Keratinocyte (primary cell): ENCODE measurements at regions not wholly inside any gene's neighbourhood (a gene's known extent, or its start where the extent isn't known, plus 50 kb on each side); places are given as distances from the start of the nearest gene placed in this dataset.

ENCODE experiments used
- DNase-seq: peaks from one replicate; pipeline ENCODE4 v3.0.0-alpha.2; 2011; ENCODE audit warnings: low read depth, missing footprints, low spot score
- FAIRE-seq: peaks from 2 replicates; lab custom pipeline; 2011; peaks lifted over from hg19 to GRCh38; lab: Jason Lieb, UNC
- H2AFZ ChIP-seq: 2 replicates; pipeline ENCODE4 v1.6.0; 2012; ENCODE audit warnings: low read length, control low read depth, inconsistent platforms; ENCODE audit not compliant: control insufficient read depth
- H3K27ac ChIP-seq: 2 replicates; pipeline ENCODE4 v1.5.1; 2011; ENCODE audit warnings: low read length; ENCODE audit not compliant: control insufficient read depth, insufficient read depth
- H3K27me3 ChIP-seq: 3 replicates; pipeline ENCODE4 v1.6.0; 2011; ENCODE audit warnings: low read length; ENCODE audit not compliant: control insufficient read depth, insufficient read depth; ENCODE audit errors: extremely low read depth
- H3K36me3 ChIP-seq, 2 experiments: 2 replicates in 1 of 2; 3 replicates in 1 of 2; pipeline ENCODE4 v1.5.1; 2011; ENCODE audit warnings: low read length in 2 of 2, mild to moderate bottlenecking in 1 of 2; ENCODE audit not compliant: control insufficient read depth in 2 of 2, insufficient read depth in 2 of 2; ENCODE audit errors: extremely low read depth in 1 of 2
- H3K4me1 ChIP-seq: 3 replicates; pipeline ENCODE4 v1.5.1; 2011; ENCODE audit warnings: low read length; ENCODE audit not compliant: control insufficient read depth, insufficient read depth; ENCODE audit errors: extremely low read depth
- H3K4me2 ChIP-seq: 3 replicates; pipeline ENCODE4 v1.6.0; 2011; ENCODE audit warnings: low read depth, low read length; ENCODE audit not compliant: control insufficient read depth, insufficient read depth; ENCODE audit errors: extremely low read depth
- H3K4me3 ChIP-seq, 3 experiments: fragments of 200-600 bp in 1 of 3; sonication (generic) in 1 of 3; 2 replicates in 2 of 3; 3 replicates in 1 of 3; pipeline ENCODE4 v1.5.1; 2011 to 2016; ENCODE audit warnings: low read length in 3 of 3, mild to moderate bottlenecking in 3 of 3, control low read depth in 2 of 3, inconsistent platforms in 1 of 3, low read depth in 1 of 3, mixed read lengths in 1 of 3, mixed run types in 1 of 3, moderate library complexity in 1 of 3; ENCODE audit not compliant: control insufficient read depth in 2 of 3, insufficient read depth in 2 of 3; ENCODE audit errors: extremely low read depth in 1 of 3
- H3K79me2 ChIP-seq: 2 replicates; pipeline ENCODE4 v1.6.0; 2012; ENCODE audit warnings: low read length; ENCODE audit not compliant: control insufficient read depth, insufficient read depth
- H3K9ac ChIP-seq: 3 replicates; pipeline ENCODE4 v1.6.0; 2011; ENCODE audit warnings: low read length; ENCODE audit not compliant: control insufficient read depth, insufficient read depth; ENCODE audit errors: extremely low read depth
- H3K9me1 ChIP-seq: 3 replicates; pipeline ENCODE4 v1.6.0; 2011; ENCODE audit warnings: low read length; ENCODE audit not compliant: control insufficient read depth, insufficient read depth; ENCODE audit errors: extremely low read depth
- H3K9me3 ChIP-seq: 2 replicates; pipeline ENCODE4 v1.5.1; 2012; ENCODE audit warnings: low read depth, low read length; ENCODE audit not compliant: control insufficient read depth
- H4K20me1 ChIP-seq: 3 replicates; pipeline ENCODE4 v1.6.0; 2011; ENCODE audit warnings: low read length; ENCODE audit not compliant: control insufficient read depth, insufficient read depth; ENCODE audit errors: extremely low read depth
- EZH2 ChIP-seq: IDR thresholded peaks from one replicate; pipeline ENCODE4 v1.6.1; 2012; ENCODE audit warnings: inconsistent platforms, mild to moderate bottlenecking, low read length, moderate library complexity
- dilution Hi-C: fragments of 300-500 bp; cut with MboI; formaldehyde crosslinking; loops from one replicate; pipeline ENCODE4 v1.7.0; 2020; ENCODE audit warnings: low sequenced_read_pairs; ENCODE audit not compliant: extremely low pct_ligation_motif_present
- small RNA-seq, 3 experiments: library from RNA; depleted of rRNA; stranded (forward); fragments of <200 nt; gene quantifications; one replicate each; pipeline ENCODE3, GENCODE V24; 2012; ENCODE audit warnings: low read depth in 3 of 3, low replicate concordance in 1 of 3; ENCODE audit not compliant: insufficient read length in 3 of 3
- TF ChIP-seq, protein P1 (sequence below), 3 experiments: IDR thresholded peaks in 1 of 3; conservative IDR thresholded peaks in 1 of 3; optimal IDR thresholded peaks in 1 of 3; 2 replicates in 2 of 3; 3 replicates in 1 of 3; pipeline versions ENCODE3 to v1.5.1; 2011; ENCODE audit warnings: low read length in 3 of 3, mild to moderate bottlenecking in 3 of 3, moderate library complexity in 2 of 3, control low read depth in 1 of 3, inconsistent platforms in 1 of 3; ENCODE audit not compliant: insufficient read depth in 2 of 3; ENCODE audit errors: extremely low read depth in 1 of 3

DNA sequence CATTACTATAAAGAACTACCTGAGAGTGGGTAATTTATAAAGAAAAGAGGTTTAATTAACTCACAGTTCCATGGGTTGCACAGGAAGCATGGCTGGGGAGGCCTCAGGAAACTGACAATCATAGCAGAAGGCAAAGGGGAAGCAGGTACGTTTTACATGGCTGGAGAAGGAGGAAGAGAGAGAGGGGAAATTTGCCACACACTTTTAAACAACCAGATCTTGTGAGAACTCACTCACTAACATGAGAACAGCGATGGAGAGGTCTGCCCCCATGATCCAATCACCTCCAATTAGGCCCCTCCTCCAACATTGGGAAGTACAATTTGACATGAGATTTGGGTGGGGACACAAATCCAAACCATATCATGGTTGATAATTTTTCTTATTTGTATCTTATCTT is 51.8 kb upstream of the PPP1R9A start:
- Histone ChIP-seq H4K20me1 (no peaks in the 10 kb centered on the region), H3K27me3 (no peaks in the 10 kb centered on the region), H3K9me3 (no peaks in the 10 kb centered on the region), H3K4me1 (no peaks in the 10 kb centered on the region), H3K9me1 (no peaks in the 10 kb centered on the region), H2AFZ (no peak overlapping the region), H3K27ac (no peak overlapping the region), H3K4me3 (no peak overlapping the region), H3K9ac (no peak overlapping the region), H3K79me2 (no peaks in the 10 kb centered on the region), H3K36me3 (no peaks in the 10 kb centered on the region), H3K4me2 (no peak overlapping the region)
- TF ChIP-seq EZH2: no peak
- TF ChIP-seq, protein P1, sequence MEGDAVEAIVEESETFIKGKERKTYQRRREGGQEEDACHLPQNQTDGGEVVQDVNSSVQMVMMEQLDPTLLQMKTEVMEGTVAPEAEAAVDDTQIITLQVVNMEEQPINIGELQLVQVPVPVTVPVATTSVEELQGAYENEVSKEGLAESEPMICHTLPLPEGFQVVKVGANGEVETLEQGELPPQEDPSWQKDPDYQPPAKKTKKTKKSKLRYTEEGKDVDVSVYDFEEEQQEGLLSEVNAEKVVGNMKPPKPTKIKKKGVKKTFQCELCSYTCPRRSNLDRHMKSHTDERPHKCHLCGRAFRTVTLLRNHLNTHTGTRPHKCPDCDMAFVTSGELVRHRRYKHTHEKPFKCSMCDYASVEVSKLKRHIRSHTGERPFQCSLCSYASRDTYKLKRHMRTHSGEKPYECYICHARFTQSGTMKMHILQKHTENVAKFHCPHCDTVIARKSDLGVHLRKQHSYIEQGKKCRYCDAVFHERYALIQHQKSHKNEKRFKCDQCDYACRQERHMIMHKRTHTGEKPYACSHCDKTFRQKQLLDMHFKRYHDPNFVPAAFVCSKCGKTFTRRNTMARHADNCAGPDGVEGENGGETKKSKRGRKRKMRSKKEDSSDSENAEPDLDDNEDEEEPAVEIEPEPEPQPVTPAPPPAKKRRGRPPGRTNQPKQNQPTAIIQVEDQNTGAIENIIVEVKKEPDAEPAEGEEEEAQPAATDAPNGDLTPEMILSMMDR (optimal IDR thresholded peaks at IDR 0.05 in 1 of 3, IDR thresholded peaks at IDR 0.05 in 1 of 3, conservative IDR thresholded peaks at IDR 0.05 in 1 of 3; ENCODE audit: extremely low read depth in 1 of 3, insufficient read depth in 2 of 3, low read length in 3 of 3): no peak
- dilution Hi-C loops: no loop called here
- no peak for FAIRE-seq
- DNase-seq: no peak

DNA sequence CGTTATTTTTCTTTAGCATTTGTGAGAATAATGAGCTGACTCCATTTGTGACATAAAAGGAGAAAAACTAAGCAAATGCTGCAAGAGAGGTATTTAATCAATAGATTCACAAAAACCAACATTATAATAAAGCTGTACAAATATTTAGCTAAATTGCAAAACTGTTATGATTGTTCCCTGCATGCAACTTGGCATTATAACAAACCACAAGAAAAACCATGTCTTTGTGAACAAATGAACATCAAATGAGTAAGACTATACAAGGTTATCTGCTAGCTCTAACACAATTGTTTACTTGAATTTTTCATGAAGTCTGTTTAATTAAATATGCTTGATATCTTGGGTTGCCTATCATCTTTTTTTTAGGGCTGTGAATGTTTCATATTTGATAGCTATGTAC is 50.8 kb upstream of the PPP1R9A start:
- dilution Hi-C loops: no loop called here

More for the DNA sequence above, 50.8 kb upstream of the PPP1R9A start:
- H3K4me2 ChIP-seq: no peak overlapping the region
- no peaks in the 10 kb centered on the region for H3K36me3 ChIP-seq
- no peaks in the 10 kb centered on the region for H3K79me2 ChIP-seq
- no peaks in the 10 kb centered on the region for H4K20me1 ChIP-seq
- H3K4me1 ChIP-seq: no peaks in the 10 kb centered on the region
- H3K9me3 ChIP-seq: no peaks in the 10 kb centered on the region
- no peak for TF ChIP-seq EZH2
- TF ChIP-seq, protein P1 (optimal IDR thresholded peaks at IDR 0.05 in 1 of 3, IDR thresholded peaks at IDR 0.05 in 1 of 3, conservative IDR thresholded peaks at IDR 0.05 in 1 of 3; ENCODE audit: extremely low read depth in 1 of 3, insufficient read depth in 2 of 3, low read length in 3 of 3): no peak
- H2AFZ ChIP-seq: no peak overlapping the region
- FAIRE-seq (no peak), DNase-seq (no peak)
- no peaks in the 10 kb centered on the region for H3K9me1 ChIP-seq
- no peaks in the 10 kb centered on the region for H3K27me3 ChIP-seq
- no peak overlapping the region for H3K4me3 ChIP-seq
- H3K27ac ChIP-seq: no peak overlapping the region
- no peak overlapping the region for H3K9ac ChIP-seq

Small RNA genes lying in the stretch of these regions (small RNA-seq; reads per million reads assigned to genes)
- gene RN7SKP129 (0 reads per million in 3 experiments), gene RNU6-956P (0 reads per million in 3 experiments)
